ENCODE measurements at regions not wholly inside any gene's neighbourhood (a gene's known extent, or its start where the extent isn't known, plus 50 kb on each side); places are given as distances from the start of the nearest gene placed in this dataset.

- TF ChIP-seq CTCF (IDR thresholded peaks at IDR 0.05), result no peak
- no peak for TF ChIP-seq POLR2A (IDR thresholded peaks at IDR 0.05)
Measured at GRCh38 chr11:95575517-95575916, 214.1 kb downstream of the FAM76B start.
